ENCODE measurements at regions not wholly inside any gene's neighbourhood (a gene's known extent, or its start where the extent isn't known, plus 50 kb on each side); places are given as distances from the start of the nearest gene placed in this dataset.

DNA sequence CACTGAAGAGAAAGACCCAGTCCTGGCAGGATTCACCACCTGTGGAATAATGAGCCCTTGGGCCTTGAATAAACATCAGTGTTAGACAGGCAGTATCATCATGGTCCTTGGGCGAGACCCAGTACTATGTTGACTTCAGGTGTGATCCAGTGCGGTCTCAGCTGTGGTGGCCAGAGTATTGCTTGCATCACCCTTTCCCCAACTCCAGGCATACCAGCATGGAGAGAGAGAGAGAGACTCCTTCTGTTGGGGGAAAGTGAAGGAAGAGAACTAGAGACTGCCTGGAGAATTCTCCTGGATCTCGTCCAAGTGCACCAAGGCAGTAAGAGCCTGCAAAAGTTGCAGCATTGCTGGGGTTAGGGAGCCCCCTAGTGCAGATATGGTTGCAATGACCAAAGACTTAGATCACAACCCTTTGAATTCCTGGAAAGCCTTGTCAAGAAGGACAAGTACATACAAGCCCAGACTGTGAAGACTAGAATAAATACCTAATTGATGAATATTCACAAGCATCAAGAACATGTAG, 61.1 kb upstream of the VAMP7 start (continued):
- TF ChIP-seq, protein P1, sequence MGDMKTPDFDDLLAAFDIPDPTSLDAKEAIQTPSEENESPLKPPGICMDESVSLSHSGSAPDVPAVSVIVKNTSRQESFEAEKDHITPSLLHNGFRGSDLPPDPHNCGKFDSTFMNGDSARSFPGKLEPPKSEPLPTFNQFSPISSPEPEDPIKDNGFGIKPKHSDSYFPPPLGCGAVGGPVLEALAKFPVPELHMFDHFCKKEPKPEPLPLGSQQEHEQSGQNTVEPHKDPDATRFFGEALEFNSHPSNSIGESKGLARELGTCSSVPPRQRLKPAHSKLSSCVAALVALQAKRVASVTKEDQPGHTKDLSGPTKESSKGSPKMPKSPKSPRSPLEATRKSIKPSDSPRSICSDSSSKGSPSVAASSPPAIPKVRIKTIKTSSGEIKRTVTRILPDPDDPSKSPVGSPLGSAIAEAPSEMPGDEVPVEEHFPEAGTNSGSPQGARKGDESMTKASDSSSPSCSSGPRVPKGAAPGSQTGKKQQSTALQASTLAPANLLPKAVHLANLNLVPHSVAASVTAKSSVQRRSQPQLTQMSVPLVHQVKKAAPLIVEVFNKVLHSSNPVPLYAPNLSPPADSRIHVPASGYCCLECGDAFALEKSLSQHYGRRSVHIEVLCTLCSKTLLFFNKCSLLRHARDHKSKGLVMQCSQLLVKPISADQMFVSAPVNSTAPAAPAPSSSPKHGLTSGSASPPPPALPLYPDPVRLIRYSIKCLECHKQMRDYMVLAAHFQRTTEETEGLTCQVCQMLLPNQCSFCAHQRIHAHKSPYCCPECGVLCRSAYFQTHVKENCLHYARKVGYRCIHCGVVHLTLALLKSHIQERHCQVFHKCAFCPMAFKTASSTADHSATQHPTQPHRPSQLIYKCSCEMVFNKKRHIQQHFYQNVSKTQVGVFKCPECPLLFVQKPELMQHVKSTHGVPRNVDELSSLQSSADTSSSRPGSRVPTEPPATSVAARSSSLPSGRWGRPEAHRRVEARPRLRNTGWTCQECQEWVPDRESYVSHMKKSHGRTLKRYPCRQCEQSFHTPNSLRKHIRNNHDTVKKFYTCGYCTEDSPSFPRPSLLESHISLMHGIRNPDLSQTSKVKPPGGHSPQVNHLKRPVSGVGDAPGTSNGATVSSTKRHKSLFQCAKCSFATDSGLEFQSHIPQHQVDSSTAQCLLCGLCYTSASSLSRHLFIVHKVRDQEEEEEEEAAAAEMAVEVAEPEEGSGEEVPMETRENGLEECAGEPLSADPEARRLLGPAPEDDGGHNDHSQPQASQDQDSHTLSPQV (IDR thresholded peaks at IDR 0.05) = no peak
- TF ChIP-seq TCFL5 (CRISPR knock-in tag; conservative IDR thresholded peaks at IDR 0.05) = no peak
- peak; percentile 95 for TF ChIP-seq NFIC (IDR thresholded peaks at IDR 0.05)
- TF ChIP-seq KLF10 (CRISPR knock-in tag; IDR thresholded peaks at IDR 0.05) = no peak
- TF ChIP-seq DDX20 (tag; IDR thresholded peaks at IDR 0.05; ENCODE audit: low read depth) = no peak
- no peak for TF ChIP-seq GTF2A2 (tag; IDR thresholded peaks at IDR 0.05)
- TF ChIP-seq, protein P2, sequence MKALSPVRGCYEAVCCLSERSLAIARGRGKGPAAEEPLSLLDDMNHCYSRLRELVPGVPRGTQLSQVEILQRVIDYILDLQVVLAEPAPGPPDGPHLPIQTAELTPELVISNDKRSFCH (CRISPR knock-in tag; IDR thresholded peaks at IDR 0.05) = no peak
- TF ChIP-seq, protein P2 (tag; IDR thresholded peaks at IDR 0.05) = no peak
- TF ChIP-seq ARID2 (IDR thresholded peaks at IDR 0.05) = peak; percentile 71; the same call in 1 of the 2 replicates
- no peak for TF ChIP-seq PPARD (CRISPR knock-in tag; IDR thresholded peaks at IDR 0.05)
- TF ChIP-seq, protein P3, sequence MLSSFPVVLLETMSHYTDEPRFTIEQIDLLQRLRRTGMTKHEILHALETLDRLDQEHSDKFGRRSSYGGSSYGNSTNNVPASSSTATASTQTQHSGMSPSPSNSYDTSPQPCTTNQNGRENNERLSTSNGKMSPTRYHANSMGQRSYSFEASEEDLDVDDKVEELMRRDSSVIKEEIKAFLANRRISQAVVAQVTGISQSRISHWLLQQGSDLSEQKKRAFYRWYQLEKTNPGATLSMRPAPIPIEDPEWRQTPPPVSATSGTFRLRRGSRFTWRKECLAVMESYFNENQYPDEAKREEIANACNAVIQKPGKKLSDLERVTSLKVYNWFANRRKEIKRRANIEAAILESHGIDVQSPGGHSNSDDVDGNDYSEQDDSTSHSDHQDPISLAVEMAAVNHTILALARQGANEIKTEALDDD (IDR thresholded peaks at IDR 0.05) = no peak
- TF ChIP-seq, protein P4, sequence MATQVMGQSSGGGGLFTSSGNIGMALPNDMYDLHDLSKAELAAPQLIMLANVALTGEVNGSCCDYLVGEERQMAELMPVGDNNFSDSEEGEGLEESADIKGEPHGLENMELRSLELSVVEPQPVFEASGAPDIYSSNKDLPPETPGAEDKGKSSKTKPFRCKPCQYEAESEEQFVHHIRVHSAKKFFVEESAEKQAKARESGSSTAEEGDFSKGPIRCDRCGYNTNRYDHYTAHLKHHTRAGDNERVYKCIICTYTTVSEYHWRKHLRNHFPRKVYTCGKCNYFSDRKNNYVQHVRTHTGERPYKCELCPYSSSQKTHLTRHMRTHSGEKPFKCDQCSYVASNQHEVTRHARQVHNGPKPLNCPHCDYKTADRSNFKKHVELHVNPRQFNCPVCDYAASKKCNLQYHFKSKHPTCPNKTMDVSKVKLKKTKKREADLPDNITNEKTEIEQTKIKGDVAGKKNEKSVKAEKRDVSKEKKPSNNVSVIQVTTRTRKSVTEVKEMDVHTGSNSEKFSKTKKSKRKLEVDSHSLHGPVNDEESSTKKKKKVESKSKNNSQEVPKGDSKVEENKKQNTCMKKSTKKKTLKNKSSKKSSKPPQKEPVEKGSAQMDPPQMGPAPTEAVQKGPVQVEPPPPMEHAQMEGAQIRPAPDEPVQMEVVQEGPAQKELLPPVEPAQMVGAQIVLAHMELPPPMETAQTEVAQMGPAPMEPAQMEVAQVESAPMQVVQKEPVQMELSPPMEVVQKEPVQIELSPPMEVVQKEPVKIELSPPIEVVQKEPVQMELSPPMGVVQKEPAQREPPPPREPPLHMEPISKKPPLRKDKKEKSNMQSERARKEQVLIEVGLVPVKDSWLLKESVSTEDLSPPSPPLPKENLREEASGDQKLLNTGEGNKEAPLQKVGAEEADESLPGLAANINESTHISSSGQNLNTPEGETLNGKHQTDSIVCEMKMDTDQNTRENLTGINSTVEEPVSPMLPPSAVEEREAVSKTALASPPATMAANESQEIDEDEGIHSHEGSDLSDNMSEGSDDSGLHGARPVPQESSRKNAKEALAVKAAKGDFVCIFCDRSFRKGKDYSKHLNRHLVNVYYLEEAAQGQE (IDR thresholded peaks at IDR 0.05; ENCODE audit: borderline replicate concordance) = peak; percentile 81
- TF ChIP-seq, protein P4 (CRISPR knock-in tag; IDR thresholded peaks at IDR 0.05; ENCODE audit: low read depth) = no peak
- TF ChIP-seq, protein P5, sequence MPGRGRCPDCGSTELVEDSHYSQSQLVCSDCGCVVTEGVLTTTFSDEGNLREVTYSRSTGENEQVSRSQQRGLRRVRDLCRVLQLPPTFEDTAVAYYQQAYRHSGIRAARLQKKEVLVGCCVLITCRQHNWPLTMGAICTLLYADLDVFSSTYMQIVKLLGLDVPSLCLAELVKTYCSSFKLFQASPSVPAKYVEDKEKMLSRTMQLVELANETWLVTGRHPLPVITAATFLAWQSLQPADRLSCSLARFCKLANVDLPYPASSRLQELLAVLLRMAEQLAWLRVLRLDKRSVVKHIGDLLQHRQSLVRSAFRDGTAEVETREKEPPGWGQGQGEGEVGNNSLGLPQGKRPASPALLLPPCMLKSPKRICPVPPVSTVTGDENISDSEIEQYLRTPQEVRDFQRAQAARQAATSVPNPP (IDR thresholded peaks at IDR 0.05; ENCODE audit: borderline replicate concordance, insufficient read depth, insufficient read length) = no peak
